H1 (cell line): ENCODE measurements at regions not wholly inside any gene's neighbourhood (a gene's known extent, or its start where the extent isn't known, plus 50 kb on each side); places are given as distances from the start of the nearest gene placed in this dataset.

ENCODE experiments used
- CHD1 ChIP-seq: IDR thresholded peaks from 2 replicates; pipeline ENCODE4 v1.6.1; 2012; ENCODE audit warnings: low read depth, low read length, improper control_type of control experiment
- CTCF ChIP-seq, 3 experiments: IDR thresholded peaks; 1 replicate in 2 of 3; 2 replicates in 1 of 3; pipeline versions ENCODE4 v1.5.1 to v1.6.1; 2011; ENCODE audit warnings: low read length in 3 of 3, mild to moderate bottlenecking in 3 of 3, inconsistent platforms in 2 of 3, low read depth in 1 of 3, moderate library complexity in 1 of 3; ENCODE audit not compliant: insufficient read depth in 1 of 3; ENCODE audit errors: control extremely low read depth in 1 of 3
- EZH2 ChIP-seq: fragments of 200-600 bp; sonication (generic); IDR thresholded peaks from 2 replicates; pipeline ENCODE4 v1.7.1; 2012; ENCODE audit warnings: low read depth, mild to moderate bottlenecking, moderate library complexity, low read length, inconsistent platforms; ENCODE audit not compliant: severe bottlenecking

GRCh38 chr5:53403758-53404157, 76.7 kb upstream of the FST start:
- no peak for TF ChIP-seq CTCF (IDR thresholded peaks at IDR 0.05; ENCODE audit: control extremely low read depth in 1 of 3, insufficient read depth in 1 of 3, low read depth in 1 of 3, low read length in 3 of 3)
- TF ChIP-seq CHD1 = no peak
- no peak for TF ChIP-seq EZH2
